Central memory CD8-positive, alpha-beta T cell (primary cell): ENCODE measurements at regions not wholly inside any gene's neighbourhood (a gene's known extent, or its start where the extent isn't known, plus 50 kb on each side); places are given as distances from the start of the nearest gene placed in this dataset.

ENCODE experiments used
- ATAC-seq: fragments of 150-1000 bp; cut with Tn5 transposase; replicated peaks from 2 replicates; pipeline ENCODE4 v1.10.0; 2022; ENCODE audit warnings: mild to moderate bottlenecking, moderate FRiP score, moderate number of reproducible peaks; ENCODE audit not compliant: poor library complexity, severe bottlenecking; ENCODE audit errors: extremely low read depth
- DNase-seq, 2 donors: peaks; one replicate each; pipeline ENCODE4 v3.0.0; 2021; ENCODE audit warnings: low spot score in 2 of 2
- H3K27ac Mint-ChIP-seq: one replicate; pipeline ENCODE4 v1.8.0; 2022; ENCODE audit warnings: low read depth, mild to moderate bottlenecking, moderate library complexity, mixed read lengths
- H3K27me3 Mint-ChIP-seq: one replicate; pipeline ENCODE4 v1.8.0; 2022; ENCODE audit warnings: mixed read lengths
- H3K36me3 Mint-ChIP-seq: one replicate; pipeline ENCODE4 v1.8.0; 2022; ENCODE audit warnings: mild to moderate bottlenecking, moderate library complexity, mixed read lengths; ENCODE audit not compliant: insufficient read depth
- H3K4me1 Mint-ChIP-seq: one replicate; pipeline ENCODE4 v1.8.0; 2022; ENCODE audit warnings: mixed read lengths
- H3K4me3 Mint-ChIP-seq: one replicate; pipeline ENCODE4 v1.8.0; 2022; ENCODE audit warnings: mild to moderate bottlenecking, moderate library complexity, mixed read lengths
- H3K9me3 Mint-ChIP-seq: one replicate; pipeline ENCODE4 v1.8.0; 2022; ENCODE audit warnings: mixed read lengths

- Mint-ChIP-seq H3K4me1 (no peaks in the 10 kb centered on the region), H3K9me3 (peaks cover 28% of the 10 kb centered on the region), H3K27ac (no peak overlapping the region), H3K36me3 (no peaks in the 10 kb centered on the region), H3K27me3 (no peaks in the 10 kb centered on the region), H3K4me3 (no peak overlapping the region)
- DNase-seq, result no peak
- ATAC-seq, result no peak
Measured at GRCh38 chr7:53087274-53087673, 51.8 kb downstream of the POM121L12 start.

GRCh38 chr7:53094191-53094590, 58.8 kb downstream of the POM121L12 start:
- DNase-seq (no peak), ATAC-seq (no peak)
- H3K27ac Mint-ChIP-seq, result no peak overlapping the region
- H3K27me3 Mint-ChIP-seq, result no peaks in the 10 kb centered on the region
- H3K9me3 Mint-ChIP-seq, result peaks cover 20% of the 10 kb centered on the region
- H3K4me3 Mint-ChIP-seq, result no peak overlapping the region
- H3K36me3 Mint-ChIP-seq, result no peaks in the 10 kb centered on the region
- no peaks in the 10 kb centered on the region for H3K4me1 Mint-ChIP-seq

GRCh38 chr7:53094827-53095226, 59.4 kb downstream of the POM121L12 start:
- no peak overlapping the region for H3K27ac Mint-ChIP-seq
- H3K9me3 Mint-ChIP-seq, result peaks cover 14% of the 10 kb centered on the region
- no peaks in the 10 kb centered on the region for H3K4me1 Mint-ChIP-seq
- no peak overlapping the region for H3K4me3 Mint-ChIP-seq
- no peaks in the 10 kb centered on the region for H3K36me3 Mint-ChIP-seq
- H3K27me3 Mint-ChIP-seq, result no peaks in the 10 kb centered on the region
- ATAC-seq, result no peak
- DNase-seq, result no peak

GRCh38 chr7:53095731-53096501, 60.5 kb downstream of the POM121L12 start:
- Mint-ChIP-seq H3K27ac (no peak overlapping the region), H3K36me3 (no peaks in the 10 kb centered on the region), H3K27me3 (no peaks in the 10 kb centered on the region), H3K9me3 (peaks cover 22% of the 10 kb centered on the region), H3K4me3 (no peak overlapping the region), H3K4me1 (no peaks in the 10 kb centered on the region)
- ATAC-seq, result no peak
- DNase-seq, result no peak

- no peak overlapping the region for H3K27ac Mint-ChIP-seq
- ATAC-seq, result no peak
- peaks cover 2% of the 10 kb centered on the region for H3K36me3 Mint-ChIP-seq
- peaks cover 29% of the 10 kb centered on the region for H3K9me3 Mint-ChIP-seq
- no peaks in the 10 kb centered on the region for H3K27me3 Mint-ChIP-seq
- H3K4me3 Mint-ChIP-seq, result no peak overlapping the region
- H3K4me1 Mint-ChIP-seq, result no peaks in the 10 kb centered on the region
- no peak for DNase-seq
Measured at GRCh38 chr7:53100091-53100490, 64.7 kb downstream of the POM121L12 start.

GRCh38 chr7:53101026-53101425, 65.6 kb downstream of the POM121L12 start:
- Mint-ChIP-seq H3K36me3 (peaks cover 2% of the 10 kb centered on the region), H3K4me3 (no peak overlapping the region), H3K4me1 (no peaks in the 10 kb centered on the region), H3K27me3 (no peaks in the 10 kb centered on the region), H3K27ac (no peak overlapping the region), H3K9me3 (peaks cover 33% of the 10 kb centered on the region)
- DNase-seq (no peak), ATAC-seq (no peak)

- DNase-seq (no peak), ATAC-seq (no peak)
- Mint-ChIP-seq H3K27me3 (no peaks in the 10 kb centered on the region), H3K36me3 (no peaks in the 10 kb centered on the region), H3K4me1 (no peaks in the 10 kb centered on the region), H3K27ac (no peak overlapping the region), H3K9me3 (peaks cover 16% of the 10 kb centered on the region), H3K4me3 (no peak overlapping the region)
Measured at GRCh38 chr7:53110425-53110824, 75.0 kb downstream of the POM121L12 start.

GRCh38 chr7:53111031-53111430, 75.6 kb downstream of the POM121L12 start:
- no peaks in the 10 kb centered on the region for H3K4me1 Mint-ChIP-seq
- no peaks in the 10 kb centered on the region for H3K36me3 Mint-ChIP-seq
- ATAC-seq, result no peak
- H3K27me3 Mint-ChIP-seq, result no peaks in the 10 kb centered on the region
- H3K9me3 Mint-ChIP-seq, result peaks cover 15% of the 10 kb centered on the region
- H3K4me3 Mint-ChIP-seq, result no peak overlapping the region
- DNase-seq, result no peak
- no peak overlapping the region for H3K27ac Mint-ChIP-seq

- H3K27ac Mint-ChIP-seq, result no peak overlapping the region
- DNase-seq, result no peak
- H3K36me3 Mint-ChIP-seq, result no peaks in the 10 kb centered on the region
- no peaks in the 10 kb centered on the region for H3K27me3 Mint-ChIP-seq
- peaks cover 25% of the 10 kb centered on the region for H3K9me3 Mint-ChIP-seq
- no peak overlapping the region for H3K4me3 Mint-ChIP-seq
- H3K4me1 Mint-ChIP-seq, result no peaks in the 10 kb centered on the region
- no peak for ATAC-seq
Measured at GRCh38 chr7:53113424-53113823, 78.0 kb downstream of the POM121L12 start.

GRCh38 chr7:53119514-53119941, 84.1 kb downstream of the POM121L12 start:
- H3K27me3 Mint-ChIP-seq, result no peaks in the 10 kb centered on the region
- DNase-seq (no peak), ATAC-seq (no peak)
- no peak overlapping the region for H3K4me3 Mint-ChIP-seq
- no peaks in the 10 kb centered on the region for H3K36me3 Mint-ChIP-seq
- H3K9me3 Mint-ChIP-seq, result peaks cover 21% of the 10 kb centered on the region
- H3K27ac Mint-ChIP-seq, result no peak overlapping the region
- H3K4me1 Mint-ChIP-seq, result no peaks in the 10 kb centered on the region

GRCh38 chr7:53121374-53121773, 85.9 kb downstream of the POM121L12 start:
- DNase-seq (no peak), ATAC-seq (no peak)
- H3K4me3 Mint-ChIP-seq, result no peak overlapping the region
- H3K27me3 Mint-ChIP-seq, result no peaks in the 10 kb centered on the region
- H3K36me3 Mint-ChIP-seq, result no peaks in the 10 kb centered on the region
- H3K4me1 Mint-ChIP-seq, result no peaks in the 10 kb centered on the region
- H3K27ac Mint-ChIP-seq, result no peak overlapping the region
- peaks cover 26% of the 10 kb centered on the region for H3K9me3 Mint-ChIP-seq

- Mint-ChIP-seq H3K4me1 (no peaks in the 10 kb centered on the region), H3K36me3 (no peaks in the 10 kb centered on the region), H3K27ac (no peak overlapping the region), H3K9me3 (peaks cover 22% of the 10 kb centered on the region), H3K4me3 (no peak overlapping the region), H3K27me3 (no peaks in the 10 kb centered on the region)
- DNase-seq (no peak), ATAC-seq (no peak)
Measured at GRCh38 chr7:53131697-53132096, 96.3 kb downstream of the POM121L12 start.

- peaks cover 21% of the 10 kb centered on the region for H3K9me3 Mint-ChIP-seq
- no peaks in the 10 kb centered on the region for H3K27me3 Mint-ChIP-seq
- DNase-seq, result no peak
Measured at GRCh38 chr7:53151496-53151895, 116.1 kb downstream of the POM121L12 start.

More at GRCh38 chr7:53151496-53151895, 116.1 kb downstream of the POM121L12 start:
- H3K36me3 Mint-ChIP-seq, result no peaks in the 10 kb centered on the region
- H3K27ac Mint-ChIP-seq, result no peak overlapping the region
- H3K4me3 Mint-ChIP-seq, result no peak overlapping the region
- no peaks in the 10 kb centered on the region for H3K4me1 Mint-ChIP-seq
- no peak for ATAC-seq
